ENCODE measurements at regions not wholly inside any gene's neighbourhood (a gene's known extent, or its start where the extent isn't known, plus 50 kb on each side); places are given as distances from the start of the nearest gene placed in this dataset.

DNA sequence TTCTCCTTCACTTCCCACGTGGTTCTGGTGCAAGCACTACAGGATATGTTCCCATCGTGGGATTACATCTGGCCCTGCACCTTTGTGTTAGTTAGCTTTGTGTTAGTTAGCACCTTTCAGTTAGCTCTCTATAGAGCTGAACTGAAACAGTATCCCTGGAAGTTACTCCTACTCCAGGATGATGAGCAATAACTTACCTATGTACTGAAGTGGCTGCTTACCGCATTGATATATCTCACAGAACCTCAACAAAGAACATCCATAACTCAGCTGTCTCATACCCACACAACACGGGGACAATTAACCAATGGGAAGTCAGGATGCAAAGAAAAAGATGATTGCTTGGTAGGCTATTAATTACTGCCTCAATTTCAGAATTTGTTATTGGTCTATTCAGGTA is 146.6 kb downstream of the ASCL4 start:
- TF ChIP-seq, protein P1, sequence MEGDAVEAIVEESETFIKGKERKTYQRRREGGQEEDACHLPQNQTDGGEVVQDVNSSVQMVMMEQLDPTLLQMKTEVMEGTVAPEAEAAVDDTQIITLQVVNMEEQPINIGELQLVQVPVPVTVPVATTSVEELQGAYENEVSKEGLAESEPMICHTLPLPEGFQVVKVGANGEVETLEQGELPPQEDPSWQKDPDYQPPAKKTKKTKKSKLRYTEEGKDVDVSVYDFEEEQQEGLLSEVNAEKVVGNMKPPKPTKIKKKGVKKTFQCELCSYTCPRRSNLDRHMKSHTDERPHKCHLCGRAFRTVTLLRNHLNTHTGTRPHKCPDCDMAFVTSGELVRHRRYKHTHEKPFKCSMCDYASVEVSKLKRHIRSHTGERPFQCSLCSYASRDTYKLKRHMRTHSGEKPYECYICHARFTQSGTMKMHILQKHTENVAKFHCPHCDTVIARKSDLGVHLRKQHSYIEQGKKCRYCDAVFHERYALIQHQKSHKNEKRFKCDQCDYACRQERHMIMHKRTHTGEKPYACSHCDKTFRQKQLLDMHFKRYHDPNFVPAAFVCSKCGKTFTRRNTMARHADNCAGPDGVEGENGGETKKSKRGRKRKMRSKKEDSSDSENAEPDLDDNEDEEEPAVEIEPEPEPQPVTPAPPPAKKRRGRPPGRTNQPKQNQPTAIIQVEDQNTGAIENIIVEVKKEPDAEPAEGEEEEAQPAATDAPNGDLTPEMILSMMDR (IDR thresholded peaks at IDR 0.05; ENCODE audit: low read depth, low read length), result no peak
- Histone ChIP-seq H3K27me3 (peaks cover 17% of the 10 kb centered on the region), H3K36me3 (no peaks in the 10 kb centered on the region), H3K4me3 (ENCODE audit: low read depth, low read length) (no peak overlapping the region), H3K9me3 (no peaks in the 10 kb centered on the region), H3K4me1 (no peaks in the 10 kb centered on the region)
- DNase-seq, result no peak

GRCh38 chr12:107925125-107925524 is 150.6 kb downstream of the ASCL4 start:
- Histone ChIP-seq H3K4me3 (ENCODE audit: low read depth, low read length) (no peak overlapping the region), H3K9me3 (no peaks in the 10 kb centered on the region), H3K4me1 (no peaks in the 10 kb centered on the region), H3K27me3 (peaks cover 9% of the 10 kb centered on the region), H3K36me3 (no peaks in the 10 kb centered on the region)
- DNase-seq, result no peak
- TF ChIP-seq, protein P1 (IDR thresholded peaks at IDR 0.05; ENCODE audit: low read depth, low read length), result no peak

DNA sequence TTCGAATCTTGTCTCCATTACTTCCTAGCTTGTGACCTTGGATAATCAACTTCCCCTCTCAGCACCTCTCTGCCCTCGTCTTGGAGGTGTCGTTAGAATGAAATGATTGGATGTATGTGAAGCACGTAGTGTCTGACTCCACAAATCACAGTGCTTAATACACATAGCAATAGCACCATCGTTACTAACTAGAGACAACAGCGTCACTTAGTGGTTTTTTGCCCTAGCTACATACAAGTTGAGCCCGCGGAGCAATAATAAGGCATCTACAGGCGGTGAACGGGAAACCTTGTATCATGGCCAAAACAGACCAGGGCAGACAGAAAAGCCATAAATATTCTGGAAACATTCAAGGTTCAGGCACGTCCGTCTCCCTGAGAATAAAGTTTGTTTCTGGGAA is 154.9 kb downstream of the ASCL4 start:
- Histone ChIP-seq H3K36me3 (no peaks in the 10 kb centered on the region), H3K4me1 (no peaks in the 10 kb centered on the region), H3K27me3 (peaks cover 15% of the 10 kb centered on the region), H3K9me3 (no peaks in the 10 kb centered on the region), H3K4me3 (ENCODE audit: low read depth, low read length) (no peak overlapping the region)
- DNase-seq, result peak; percentile 32
- TF ChIP-seq, protein P1 (IDR thresholded peaks at IDR 0.05; ENCODE audit: low read depth, low read length), result peak; percentile 60

DNA sequence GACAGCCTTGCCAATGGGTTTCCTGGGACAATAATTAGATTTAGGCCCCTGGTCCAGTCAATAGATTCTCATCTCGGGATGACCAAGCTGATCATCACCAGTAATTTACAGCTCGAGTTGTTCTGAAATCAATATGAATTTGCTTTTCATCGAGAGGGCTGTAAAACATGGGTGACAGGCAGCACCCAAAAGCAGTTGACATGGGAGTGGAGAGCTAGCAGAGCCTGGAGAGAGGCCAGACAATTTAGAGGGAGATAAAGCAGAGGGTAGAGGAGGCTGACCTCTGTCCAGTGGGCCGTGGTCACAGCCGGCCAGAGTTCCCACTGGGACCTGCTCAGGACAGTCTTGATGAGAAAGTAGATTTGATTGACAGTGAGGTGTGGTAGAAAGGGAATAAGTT is 157.3 kb downstream of the ASCL4 start:
- no peaks in the 10 kb centered on the region for H3K36me3 ChIP-seq
- no peaks in the 10 kb centered on the region for H3K9me3 ChIP-seq
- H3K27me3 ChIP-seq, result peaks cover 15% of the 10 kb centered on the region
- DNase-seq, result no peak
- TF ChIP-seq, protein P1 (IDR thresholded peaks at IDR 0.05; ENCODE audit: low read depth, low read length), result no peak
- no peaks in the 10 kb centered on the region for H3K4me1 ChIP-seq
- no peak overlapping the region for H3K4me3 ChIP-seq (ENCODE audit: low read depth, low read length)

- no peaks in the 10 kb centered on the region for H3K9me3 ChIP-seq
Measured at GRCh38 chr12:107938446-107938845, 163.9 kb downstream of the ASCL4 start.

DNA sequence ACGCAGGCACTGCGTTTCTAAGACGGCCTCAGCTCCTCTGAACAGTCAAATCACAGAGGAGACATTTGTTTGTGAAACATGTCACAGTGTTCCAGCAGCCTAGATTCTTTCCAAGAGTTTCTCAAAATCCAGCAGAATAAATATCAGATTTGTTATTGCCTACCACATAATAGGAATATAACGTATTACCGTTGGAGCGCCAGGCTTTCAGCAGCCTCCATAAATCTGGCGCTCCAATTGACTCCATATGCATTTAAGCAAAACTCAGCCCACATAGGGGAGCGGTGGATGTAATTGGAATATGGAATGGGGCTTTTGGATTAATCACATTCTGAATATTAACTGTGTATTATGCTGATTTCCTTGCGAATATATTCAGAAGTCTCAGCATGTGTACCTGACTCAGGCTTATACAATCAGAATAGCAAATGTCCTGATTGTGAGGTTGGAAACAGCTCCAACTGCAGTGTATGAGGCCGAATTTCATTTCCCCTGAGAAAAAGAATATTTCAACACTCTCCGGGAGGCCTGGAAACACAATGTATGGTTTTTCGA is 174.0 kb downstream of the ASCL4 start:
- Histone ChIP-seq H3K4me1 (no peaks in the 10 kb centered on the region), H3K36me3 (no peaks in the 10 kb centered on the region), H3K27me3 (peaks cover 17% of the 10 kb centered on the region), H3K9me3 (no peaks in the 10 kb centered on the region), H3K4me3 (ENCODE audit: low read depth, low read length) (no peak overlapping the region)
- no peak for DNase-seq
- TF ChIP-seq, protein P1 (IDR thresholded peaks at IDR 0.05; ENCODE audit: low read depth, low read length), result no peak

More at GRCh38 chr12:107938446-107938845, 163.9 kb downstream of the ASCL4 start:
- no peaks in the 10 kb centered on the region for H3K4me1 ChIP-seq
- H3K36me3 ChIP-seq, result no peaks in the 10 kb centered on the region
- TF ChIP-seq, protein P1 (IDR thresholded peaks at IDR 0.05; ENCODE audit: low read depth, low read length), result no peak
- peaks cover 4% of the 10 kb centered on the region for H3K27me3 ChIP-seq
- DNase-seq, result no peak
- no peak overlapping the region for H3K4me3 ChIP-seq (ENCODE audit: low read depth, low read length)

Data from BE2C (cell line).